ENCODE measurements at regions not wholly inside any gene's neighbourhood (a gene's known extent, or its start where the extent isn't known, plus 50 kb on each side); places are given as distances from the start of the nearest gene placed in this dataset.
"Not testable (repeated sequence)": the region's sequence is repeated elsewhere in the genome, so short reads cannot be mapped to it uniquely, and the experiment has no call there.

- Histone ChIP-seq H3K27me3 (no peaks in the 10 kb centered on the region), H3K4me3 (no peak overlapping the region), H3K36me3 (no peaks in the 10 kb centered on the region), H3K27ac (no peak overlapping the region), H3K9me3 (no peaks in the 10 kb centered on the region), H3K4me1 (no peaks in the 10 kb centered on the region)
- DNase-seq (no peak), ATAC-seq (no peak), FAIRE-seq (no peak)
- intact Hi-C loops (cut with DNase I) = no loop called here
- TF ChIP-seq CTCF (IDR thresholded peaks at IDR 0.05) = no peak
- WGBS, 2 donors = 64 to 79% methylated on average over 1 of the region's 1 CpG
These were observed 947.1 kb upstream of the HS3ST1 start for GRCh38 chr4:12375805-12376204.

GRCh38 chr4:12365869-12366268 is 937.2 kb upstream of the HS3ST1 start:
- not testable (repeated sequence) for ATAC-seq

GRCh38 chr4:12360391-12360790 is 931.7 kb upstream of the HS3ST1 start:
- ATAC-seq (no peak), FAIRE-seq (no peak), DNase-seq (no peak)
- Histone ChIP-seq H3K36me3 (no peaks in the 10 kb centered on the region), H3K4me3 (no peak overlapping the region), H3K4me1 (no peaks in the 10 kb centered on the region), H3K27ac (no peak overlapping the region), H3K27me3 (no peaks in the 10 kb centered on the region), H3K9me3 (no peaks in the 10 kb centered on the region)
- WGBS, 2 donors = 73 to 92% methylated on average over 1 of the region's 1 CpG
- no peak for TF ChIP-seq CTCF (IDR thresholded peaks at IDR 0.05)
- intact Hi-C loops (cut with DNase I) = no loop called here

More at GRCh38 chr4:12365869-12366268, 937.2 kb upstream of the HS3ST1 start:
- H3K4me1 ChIP-seq; H3K9me3 ChIP-seq; FAIRE-seq; H3K27ac ChIP-seq; H3K36me3 ChIP-seq; H3K4me3 ChIP-seq; DNase-seq; intact Hi-C loops (cut with DNase I); H3K27me3 ChIP-seq: not testable (repeated sequence)
- WGBS, 2 donors = 63 to 77% methylated on average over 7 of the region's 7 CpGs

GRCh38 chr4:12359420-12359819 is 930.7 kb upstream of the HS3ST1 start:
- ATAC-seq (no peak), DNase-seq (no peak), FAIRE-seq (no peak)
- no peak overlapping the region for H3K27ac ChIP-seq
- H3K36me3 ChIP-seq = no peaks in the 10 kb centered on the region
- WGBS, 2 donors = 37 to 43% methylated on average over 3 of the region's 3 CpGs
- no peak overlapping the region for H3K4me3 ChIP-seq
- no peak for TF ChIP-seq CTCF (IDR thresholded peaks at IDR 0.05)
- no peaks in the 10 kb centered on the region for H3K9me3 ChIP-seq
- H3K27me3 ChIP-seq = no peaks in the 10 kb centered on the region
- no peaks in the 10 kb centered on the region for H3K4me1 ChIP-seq
- intact Hi-C loops (cut with DNase I) = no loop called here

GRCh38 chr4:12333083-12333482 is 904.4 kb upstream of the HS3ST1 start:
- ATAC-seq; H3K36me3 ChIP-seq; H3K9me3 ChIP-seq; FAIRE-seq; DNase-seq; H3K4me3 ChIP-seq; H3K27ac ChIP-seq; H3K27me3 ChIP-seq; H3K4me1 ChIP-seq; intact Hi-C loops (cut with DNase I): not testable (repeated sequence)
- 74 to 91% methylated on average over 2 of the region's 2 CpGs for WGBS, 2 donors

- no peak for ATAC-seq
- Histone ChIP-seq H3K36me3 (no peaks in the 10 kb centered on the region), H3K9me3 (no peaks in the 10 kb centered on the region), H3K4me1 (no peaks in the 10 kb centered on the region), H3K27ac (no peak overlapping the region), H3K4me3 (no peak overlapping the region), H3K27me3 (no peaks in the 10 kb centered on the region)
- no peak for DNase-seq
- no peak for FAIRE-seq
- TF ChIP-seq CTCF (IDR thresholded peaks at IDR 0.05) = no peak
- whole genome bisulfite sequencing, 2 donors = 56 to 59% methylated on average over 1 of the region's 1 CpG
- intact Hi-C loops (cut with DNase I) = no loop called here
These were observed 896.3 kb upstream of the HS3ST1 start for GRCh38 chr4:12324965-12325364.

Data from pancreas (tissue), 10 donors.